Keratinocyte (primary cell): ENCODE measurements at regions not wholly inside any gene's neighbourhood (a gene's known extent, or its start where the extent isn't known, plus 50 kb on each side); places are given as distances from the start of the nearest gene placed in this dataset.

Experiments
- DNase-seq: peaks from one replicate; pipeline ENCODE4 v3.0.0-alpha.2; 2011; ENCODE audit warnings: low read depth, missing footprints, low spot score
- FAIRE-seq: peaks from 2 replicates; lab custom pipeline; 2011; peaks lifted over from hg19 to GRCh38; lab: Jason Lieb, UNC
- H2AFZ ChIP-seq: 2 replicates; pipeline ENCODE4 v1.6.0; 2012; ENCODE audit warnings: low read length, control low read depth, inconsistent platforms; ENCODE audit not compliant: control insufficient read depth
- H3K27ac ChIP-seq: 2 replicates; pipeline ENCODE4 v1.5.1; 2011; ENCODE audit warnings: low read length; ENCODE audit not compliant: control insufficient read depth, insufficient read depth
- H3K27me3 ChIP-seq: 3 replicates; pipeline ENCODE4 v1.6.0; 2011; ENCODE audit warnings: low read length; ENCODE audit not compliant: control insufficient read depth, insufficient read depth; ENCODE audit errors: extremely low read depth
- H3K36me3 ChIP-seq, 2 experiments: 2 replicates in 1 of 2; 3 replicates in 1 of 2; pipeline ENCODE4 v1.5.1; 2011; ENCODE audit warnings: low read length in 2 of 2, mild to moderate bottlenecking in 1 of 2; ENCODE audit not compliant: control insufficient read depth in 2 of 2, insufficient read depth in 2 of 2; ENCODE audit errors: extremely low read depth in 1 of 2
- H3K4me1 ChIP-seq: 3 replicates; pipeline ENCODE4 v1.5.1; 2011; ENCODE audit warnings: low read length; ENCODE audit not compliant: control insufficient read depth, insufficient read depth; ENCODE audit errors: extremely low read depth
- H3K4me2 ChIP-seq: 3 replicates; pipeline ENCODE4 v1.6.0; 2011; ENCODE audit warnings: low read depth, low read length; ENCODE audit not compliant: control insufficient read depth, insufficient read depth; ENCODE audit errors: extremely low read depth
- H3K4me3 ChIP-seq, 3 experiments: fragments of 200-600 bp in 1 of 3; sonication (generic) in 1 of 3; 2 replicates in 2 of 3; 3 replicates in 1 of 3; pipeline ENCODE4 v1.5.1; 2011 to 2016; ENCODE audit warnings: low read length in 3 of 3, mild to moderate bottlenecking in 3 of 3, control low read depth in 2 of 3, inconsistent platforms in 1 of 3, low read depth in 1 of 3, mixed read lengths in 1 of 3, mixed run types in 1 of 3, moderate library complexity in 1 of 3; ENCODE audit not compliant: control insufficient read depth in 2 of 3, insufficient read depth in 2 of 3; ENCODE audit errors: extremely low read depth in 1 of 3
- H3K79me2 ChIP-seq: 2 replicates; pipeline ENCODE4 v1.6.0; 2012; ENCODE audit warnings: low read length; ENCODE audit not compliant: control insufficient read depth, insufficient read depth
- H3K9ac ChIP-seq: 3 replicates; pipeline ENCODE4 v1.6.0; 2011; ENCODE audit warnings: low read length; ENCODE audit not compliant: control insufficient read depth, insufficient read depth; ENCODE audit errors: extremely low read depth
- H3K9me1 ChIP-seq: 3 replicates; pipeline ENCODE4 v1.6.0; 2011; ENCODE audit warnings: low read length; ENCODE audit not compliant: control insufficient read depth, insufficient read depth; ENCODE audit errors: extremely low read depth
- H3K9me3 ChIP-seq: 2 replicates; pipeline ENCODE4 v1.5.1; 2012; ENCODE audit warnings: low read depth, low read length; ENCODE audit not compliant: control insufficient read depth
- H4K20me1 ChIP-seq: 3 replicates; pipeline ENCODE4 v1.6.0; 2011; ENCODE audit warnings: low read length; ENCODE audit not compliant: control insufficient read depth, insufficient read depth; ENCODE audit errors: extremely low read depth
- CTCF ChIP-seq, 3 experiments: IDR thresholded peaks in 1 of 3; conservative IDR thresholded peaks in 1 of 3; optimal IDR thresholded peaks in 1 of 3; 2 replicates in 2 of 3; 3 replicates in 1 of 3; pipeline versions ENCODE3 to v1.5.1; 2011; ENCODE audit warnings: low read length in 3 of 3, mild to moderate bottlenecking in 3 of 3, moderate library complexity in 2 of 3, control low read depth in 1 of 3, inconsistent platforms in 1 of 3; ENCODE audit not compliant: insufficient read depth in 2 of 3; ENCODE audit errors: extremely low read depth in 1 of 3
- EZH2 ChIP-seq: IDR thresholded peaks from one replicate; pipeline ENCODE4 v1.6.1; 2012; ENCODE audit warnings: inconsistent platforms, mild to moderate bottlenecking, low read length, moderate library complexity
- dilution Hi-C: fragments of 300-500 bp; cut with MboI; formaldehyde crosslinking; loops from one replicate; pipeline ENCODE4 v1.7.0; 2020; ENCODE audit warnings: low sequenced_read_pairs; ENCODE audit not compliant: extremely low pct_ligation_motif_present

GRCh38 chr18:66761166-66761565 is 157.3 kb upstream of the CDH19 start:
- Histone ChIP-seq H3K9me1 (no peaks in the 10 kb centered on the region), H3K27me3 (no peaks in the 10 kb centered on the region), H4K20me1 (no peaks in the 10 kb centered on the region), H3K9me3 (peaks cover 2% of the 10 kb centered on the region), H3K4me3 (no peak overlapping the region), H3K27ac (no peak overlapping the region), H3K79me2 (no peaks in the 10 kb centered on the region), H3K4me1 (no peaks in the 10 kb centered on the region), H2AFZ (no peak overlapping the region), H3K36me3 (no peaks in the 10 kb centered on the region), H3K9ac (no peak overlapping the region), H3K4me2 (no peak overlapping the region)
- dilution Hi-C loops = no loop called here
- no peak for FAIRE-seq
- DNase-seq = no peak
- TF ChIP-seq CTCF (optimal IDR thresholded peaks at IDR 0.05 in 1 of 3, IDR thresholded peaks at IDR 0.05 in 1 of 3, conservative IDR thresholded peaks at IDR 0.05 in 1 of 3; ENCODE audit: extremely low read depth in 1 of 3, insufficient read depth in 2 of 3, low read length in 3 of 3) = no peak
- no peak for TF ChIP-seq EZH2

- no peaks in the 10 kb centered on the region for H3K27me3 ChIP-seq
- H3K36me3 ChIP-seq = no peaks in the 10 kb centered on the region
- H3K79me2 ChIP-seq = no peaks in the 10 kb centered on the region
- H3K4me3 ChIP-seq = no peak overlapping the region
- DNase-seq = no peak
- H3K9ac ChIP-seq = no peak overlapping the region
- H3K9me1 ChIP-seq = no peaks in the 10 kb centered on the region
- H3K27ac ChIP-seq = no peak overlapping the region
- TF ChIP-seq EZH2 (no peak), CTCF (optimal IDR thresholded peaks at IDR 0.05 in 1 of 3, IDR thresholded peaks at IDR 0.05 in 1 of 3, conservative IDR thresholded peaks at IDR 0.05 in 1 of 3; ENCODE audit: extremely low read depth in 1 of 3, insufficient read depth in 2 of 3, low read length in 3 of 3) (no peak)
- no peak for FAIRE-seq
- H2AFZ ChIP-seq = no peak overlapping the region
- H4K20me1 ChIP-seq = no peaks in the 10 kb centered on the region
- no peaks in the 10 kb centered on the region for H3K4me1 ChIP-seq
- dilution Hi-C loops = no loop called here
- H3K9me3 ChIP-seq = peaks cover 2% of the 10 kb centered on the region
- H3K4me2 ChIP-seq = no peak overlapping the region
Observed at GRCh38 chr18:66760559-66760958, 156.7 kb upstream of the CDH19 start.
